ENCODE measurements at regions not wholly inside any gene's neighbourhood (a gene's known extent, or its start where the extent isn't known, plus 50 kb on each side); places are given as distances from the start of the nearest gene placed in this dataset.

GRCh38 chr4:121277194-121278105, 103.4 kb downstream of the QRFPR start:
- DNase-seq = no peak
- peaks cover 4% of the 10 kb centered on the region for H3K27me3 Mint-ChIP-seq
- intact Hi-C loops (cut with micrococcal nuclease) = no loop called here
- ChIA-PET POLR2A (no interaction called here), CTCF (interaction anchor here (1.2 kb wide), 1 partner anchor 85 kb away, joined by 3 read pairs; no protein-coding TSS in a partner anchor)
- no peaks in the 10 kb centered on the region for H3K36me3 Mint-ChIP-seq (ENCODE audit: low read depth)
- TF ChIP-seq CTCF (IDR thresholded peaks at IDR 0.05) = no peak
- peaks cover 12% of the 10 kb centered on the region for H3K4me1 Mint-ChIP-seq (ENCODE audit: low read depth)
- ATAC-seq = no peak
- H3K4me3 Mint-ChIP-seq = no peak overlapping the region
- no peak overlapping the region for H3K27ac Mint-ChIP-seq
- no peaks in the 10 kb centered on the region for H3K9me3 Mint-ChIP-seq

GRCh38 chr4:121273191-121273590, 107.6 kb downstream of the QRFPR start:
- ChIA-PET POLR2A (interaction anchor here (0.8 kb wide), 1 partner anchor 93 kb away, joined by 3 read pairs; no protein-coding TSS in a partner anchor), CTCF (interaction anchor here (0.8 to 4.9 kb wide), 9 partner anchors 14 to 258 kb away, joined by 3 to 35 read pairs (median 4); no protein-coding TSS in a partner anchor)
- H3K36me3 Mint-ChIP-seq (ENCODE audit: low read depth) = no peaks in the 10 kb centered on the region
- intact Hi-C loops (cut with micrococcal nuclease) = no loop called here
- H3K9me3 Mint-ChIP-seq = no peaks in the 10 kb centered on the region
- no peak overlapping the region for H3K4me3 Mint-ChIP-seq
- DNase-seq (no peak), ATAC-seq (no peak)
- H3K27me3 Mint-ChIP-seq = no peaks in the 10 kb centered on the region
- no peak for TF ChIP-seq CTCF (IDR thresholded peaks at IDR 0.05)
- no peak overlapping the region for H3K27ac Mint-ChIP-seq
- peaks cover 8% of the 10 kb centered on the region for H3K4me1 Mint-ChIP-seq (ENCODE audit: low read depth)

GRCh38 chr4:121272526-121272925, 108.3 kb downstream of the QRFPR start:
- Mint-ChIP-seq H3K4me1 (ENCODE audit: low read depth) (peaks cover 8% of the 10 kb centered on the region), H3K27ac (no peak overlapping the region), H3K9me3 (no peaks in the 10 kb centered on the region), H3K27me3 (no peaks in the 10 kb centered on the region), H3K4me3 (no peak overlapping the region), H3K36me3 (ENCODE audit: low read depth) (no peaks in the 10 kb centered on the region)
- CTCF ChIA-PET = interaction anchor here (0.6 to 4.9 kb wide), 9 partner anchors 20 to 257 kb away, joined by 3 to 35 read pairs (median 4); no protein-coding TSS in a partner anchor
- TF ChIP-seq CTCF (IDR thresholded peaks at IDR 0.05) = no peak
- no peak for DNase-seq
- peak; percentile 79 for ATAC-seq
- intact Hi-C loops (cut with micrococcal nuclease) = no loop called here
- POLR2A ChIA-PET = interaction anchor here (0.8 kb wide), 1 partner anchor 92 kb away, joined by 3 read pairs; no protein-coding TSS in a partner anchor

- CTCF ChIA-PET = no interaction called here
- no peak for DNase-seq
- Mint-ChIP-seq H3K4me3 (no peak overlapping the region), H3K27me3 (no peaks in the 10 kb centered on the region), H3K27ac (no peak overlapping the region), H3K4me1 (ENCODE audit: low read depth) (peaks cover 12% of the 10 kb centered on the region), H3K36me3 (ENCODE audit: low read depth) (no peaks in the 10 kb centered on the region), H3K9me3 (no peaks in the 10 kb centered on the region)
- POLR2A ChIA-PET = no interaction called here
- intact Hi-C loops (cut with micrococcal nuclease) = no loop called here
- no peak for TF ChIP-seq CTCF (IDR thresholded peaks at IDR 0.05)
- ATAC-seq = no peak
These were observed 106.3 kb upstream of the TNIP3 start for GRCh38 chr4:121270389-121270788.

- Mint-ChIP-seq H3K27ac (no peak overlapping the region), H3K36me3 (ENCODE audit: low read depth) (no peaks in the 10 kb centered on the region), H3K4me1 (ENCODE audit: low read depth) (peaks cover 12% of the 10 kb centered on the region), H3K9me3 (no peaks in the 10 kb centered on the region), H3K4me3 (no peak overlapping the region), H3K27me3 (no peaks in the 10 kb centered on the region)
- intact Hi-C loops (cut with micrococcal nuclease) = no loop called here
- TF ChIP-seq CTCF (IDR thresholded peaks at IDR 0.05) = no peak
- ChIA-PET POLR2A (no interaction called here), CTCF (no interaction called here)
- no peak for ATAC-seq
- DNase-seq = no peak
These were observed 104.9 kb upstream of the TNIP3 start for GRCh38 chr4:121269001-121269400.

Measured in activated CD8-positive, alpha-beta T cell treated with anti-CD3 and anti-CD28 coated beads for 36 hours (primary cell).